HEK293 (cell line): ENCODE measurements at regions not wholly inside any gene's neighbourhood (a gene's known extent, or its start where the extent isn't known, plus 50 kb on each side); places are given as distances from the start of the nearest gene placed in this dataset.

Source experiments
- CTCF ChIA-PET: fragments of 350-600 bp; formaldehyde crosslinking; extraction: SDS; loops from one replicate; lab custom pipeline; 2021; ENCODE audit warnings: antibody characterized with exemption; lab: Yijun Ruan, JAX
- POLR2A ChIA-PET: fragments of 300-600 bp; formaldehyde crosslinking; extraction: SDS; loops from one replicate; lab custom pipeline; 2020; ENCODE audit warnings: antibody characterized with exemption, inconsistent platforms; lab: Yijun Ruan, JAX
- H3K27ac ChIP-seq: fragments of 200-500 bp; sonication (Bioruptor generic); 2 replicates; pipeline ENCODE4 v1.5.1; 2014; ENCODE audit warnings: low read depth, low read length, control low read depth, inconsistent platforms; ENCODE audit errors: extremely low read depth
- H3K36me3 ChIP-seq, 2 experiments: fragments of 200-500 bp in 1 of 2; sonication (Bioruptor generic) in 1 of 2; 1 replicate in 1 of 2; 2 replicates in 1 of 2; pipeline ENCODE4 v1.5.1; 2014 to 2017; ENCODE audit warnings: inconsistent platforms in 2 of 2, low read length in 2 of 2; ENCODE audit not compliant: control insufficient read depth in 2 of 2, insufficient read depth in 1 of 2
- H3K4me1 ChIP-seq: fragments of 200-500 bp; sonication (Bioruptor generic); 2 replicates; pipeline ENCODE4 v1.5.1; 2014; ENCODE audit warnings: mild to moderate bottlenecking, low read length, inconsistent platforms; ENCODE audit not compliant: control insufficient read depth, insufficient read depth
- H3K4me3 ChIP-seq: 2 replicates; pipeline ENCODE4 v1.5.1; 2011; ENCODE audit warnings: low read depth, mild to moderate bottlenecking, control low read depth, low read length, moderate library complexity
- H3K9me3 ChIP-seq: fragments of 200-500 bp; sonication (Bioruptor generic); 2 replicates; pipeline ENCODE4 v1.5.1; 2014; ENCODE audit warnings: low read depth, low read length, inconsistent platforms; ENCODE audit not compliant: control insufficient read depth, insufficient read depth
- IKZF3 ChIP-seq: fragments of 450-650 bp; IDR thresholded peaks from 2 replicates; pipeline ENCODE4 v1.5.0; 2018; ENCODE audit warnings: missing biosample characterization, mild to moderate bottlenecking, missing genetic modification characterization, moderate library complexity
- KLF1 ChIP-seq: fragments of 450-650 bp; formaldehyde crosslinking; IDR thresholded peaks from 2 replicates; pipeline ENCODE4 v1.5.1; 2016; ENCODE audit warnings: missing biosample characterization, missing genetic modification characterization
- MYNN ChIP-seq: fragments of 450-650 bp; formaldehyde crosslinking; IDR thresholded peaks from 2 replicates; pipeline ENCODE4 v1.5.1; 2016; ENCODE audit warnings: missing biosample characterization, missing genetic modification characterization, borderline replicate concordance
- SALL2 ChIP-seq: fragments of 450-650 bp; formaldehyde crosslinking; IDR thresholded peaks from 2 replicates; pipeline ENCODE4 v1.5.0; 2017; ENCODE audit warnings: missing biosample characterization, mild to moderate bottlenecking, missing genetic modification characterization, borderline replicate concordance
- SCRT1 ChIP-seq: fragments of 450-650 bp; formaldehyde crosslinking; IDR thresholded peaks from 2 replicates; pipeline ENCODE4 v1.5.1; 2016; ENCODE audit warnings: missing biosample characterization, missing genetic modification characterization, borderline replicate concordance
- SETDB1 ChIP-seq: IDR thresholded peaks from one replicate; pipeline ENCODE4 v1.6.1; 2017; ENCODE audit warnings: mild to moderate bottlenecking, low read length, moderate library complexity, mixed read lengths; ENCODE audit not compliant: insufficient read length
- TSHZ1 ChIP-seq: fragments of 450-650 bp; formaldehyde crosslinking; IDR thresholded peaks from 2 replicates; pipeline ENCODE4 v1.5.1; 2016; ENCODE audit warnings: missing biosample characterization, missing genetic modification characterization, borderline replicate concordance
- ZFP3 ChIP-seq: fragments of 450-650 bp; formaldehyde crosslinking; IDR thresholded peaks from 2 replicates; pipeline ENCODE4 v1.5.1; 2016; ENCODE audit warnings: low read depth, missing biosample characterization, missing genetic modification characterization
- ZNF114 ChIP-seq: fragments of 450-650 bp; formaldehyde crosslinking; IDR thresholded peaks from 2 replicates; pipeline ENCODE4 v1.5.0; 2017; ENCODE audit warnings: missing biosample characterization, missing genetic modification characterization
- ZNF121 ChIP-seq: fragments of 450-650 bp; formaldehyde crosslinking; IDR thresholded peaks from 2 replicates; pipeline ENCODE4 v1.5.1; 2016; ENCODE audit warnings: missing biosample characterization, missing genetic modification characterization
- ZNF23 ChIP-seq: fragments of 450-650 bp; formaldehyde crosslinking; IDR thresholded peaks from 2 replicates; pipeline ENCODE4 v1.5.1; 2016; ENCODE audit warnings: missing biosample characterization, missing genetic modification characterization, borderline replicate concordance
- ZNF274 ChIP-seq, 2 experiments: fragments of 200-500 bp in 1 of 2; fragments of 450-650 bp in 1 of 2; sonication (Bioruptor generic) in 1 of 2; formaldehyde crosslinking in 1 of 2; IDR thresholded peaks; 2 replicates each; pipeline versions ENCODE4 v1.5.1 to v1.6.1; 2014 to 2016; ENCODE audit warnings: borderline replicate concordance in 1 of 2, inconsistent platforms in 1 of 2, low read length in 1 of 2, missing biosample characterization in 1 of 2, missing genetic modification characterization in 1 of 2
- ZNF292 ChIP-seq: fragments of 450-650 bp; formaldehyde crosslinking; IDR thresholded peaks from 2 replicates; pipeline ENCODE4 v1.5.1; 2016; ENCODE audit warnings: low read depth, missing biosample characterization, missing genetic modification characterization, borderline replicate concordance
- ZNF302 ChIP-seq: fragments of 450-650 bp; formaldehyde crosslinking; IDR thresholded peaks from 2 replicates; pipeline ENCODE4 v1.5.1; 2016; ENCODE audit warnings: missing biosample characterization, missing genetic modification characterization, low read depth
- ZNF391 ChIP-seq: fragments of 450-650 bp; formaldehyde crosslinking; IDR thresholded peaks from 2 replicates; pipeline ENCODE4 v1.5.1; 2016; ENCODE audit warnings: low read depth, missing biosample characterization, missing genetic modification characterization, borderline replicate concordance
- ZNF394 ChIP-seq: fragments of 450-650 bp; formaldehyde crosslinking; IDR thresholded peaks from 2 replicates; pipeline ENCODE4 v1.5.1; 2016; ENCODE audit warnings: missing biosample characterization, missing genetic modification characterization, mild to moderate bottlenecking, moderate library complexity, borderline replicate concordance
- ZNF426 ChIP-seq: fragments of 450-650 bp; formaldehyde crosslinking; IDR thresholded peaks from 2 replicates; pipeline ENCODE4 v1.5.1; 2017; ENCODE audit warnings: missing biosample characterization, missing genetic modification characterization, mild to moderate bottlenecking, inconsistent platforms, moderate library complexity
- ZNF433 ChIP-seq: fragments of 450-650 bp; formaldehyde crosslinking; IDR thresholded peaks from 2 replicates; pipeline ENCODE4 v1.5.1; 2016; ENCODE audit warnings: missing biosample characterization, missing genetic modification characterization, low read depth
- ZNF544 ChIP-seq: fragments of 450-650 bp; formaldehyde crosslinking; IDR thresholded peaks from 2 replicates; pipeline ENCODE4 v1.5.0; 2017; ENCODE audit warnings: missing biosample characterization, missing genetic modification characterization
- ZNF701 ChIP-seq: fragments of 450-650 bp; formaldehyde crosslinking; IDR thresholded peaks from 2 replicates; pipeline ENCODE4 v1.5.1; 2016; ENCODE audit warnings: missing biosample characterization, missing genetic modification characterization
- ZNF747 ChIP-seq: fragments of 450-650 bp; formaldehyde crosslinking; IDR thresholded peaks from 2 replicates; pipeline ENCODE4 v1.5.1; 2016; ENCODE audit warnings: missing biosample characterization, missing genetic modification characterization
- ZNF777 ChIP-seq: fragments of 450-650 bp; formaldehyde crosslinking; IDR thresholded peaks from 2 replicates; pipeline ENCODE4 v1.5.1; 2017; ENCODE audit warnings: missing biosample characterization, missing genetic modification characterization, borderline replicate concordance
- ZNF785 ChIP-seq: fragments of 450-650 bp; formaldehyde crosslinking; IDR thresholded peaks from 2 replicates; pipeline ENCODE4 v1.5.1; 2016; ENCODE audit warnings: missing biosample characterization, missing genetic modification characterization
- TF ChIP-seq, protein P1 (sequence below): fragments of 450-650 bp; formaldehyde crosslinking; IDR thresholded peaks from 2 replicates; pipeline ENCODE4 v1.5.1; 2016; ENCODE audit warnings: missing biosample characterization, missing genetic modification characterization
- TF ChIP-seq, protein P2 (sequence below): fragments of 450-650 bp; formaldehyde crosslinking; IDR thresholded peaks from 2 replicates; pipeline ENCODE4 v1.5.1; 2016; ENCODE audit warnings: missing biosample characterization, missing genetic modification characterization
- TF ChIP-seq, protein P3 (sequence below): fragments of 450-650 bp; formaldehyde crosslinking; IDR thresholded peaks from 2 replicates; pipeline ENCODE4 v1.5.1; 2016; ENCODE audit warnings: missing biosample characterization, missing genetic modification characterization

- H3K9me3 ChIP-seq, result no peaks in the 10 kb centered on the region
- no peak overlapping the region for H3K4me3 ChIP-seq
- TF ChIP-seq ZNF302 (no peak), ZNF292 (tag by site-specific recombination) (no peak), ZNF23 (tag by site-specific recombination) (no peak), ZFP3 (tag by site-specific recombination) (no peak), ZNF274 (IDR thresholded peaks at IDR 0.05; ENCODE audit: low read length) (no peak), ZNF274 (tag by site-specific recombination; IDR thresholded peaks at IDR 0.05; ENCODE audit: borderline replicate concordance) (no peak), ZNF114 (tag by site-specific recombination) (no peak), ZNF433 (tag by site-specific recombination) (no peak), ZNF777 (tag by site-specific recombination) (no peak), ZNF426 (tag by site-specific recombination) (no peak), MYNN (tag by site-specific recombination) (no peak), ZNF701 (tag by site-specific recombination) (no peak), ZNF544 (tag by site-specific recombination) (no peak), ZNF394 (tag by site-specific recombination) (no peak)
- TF ChIP-seq, protein P1, sequence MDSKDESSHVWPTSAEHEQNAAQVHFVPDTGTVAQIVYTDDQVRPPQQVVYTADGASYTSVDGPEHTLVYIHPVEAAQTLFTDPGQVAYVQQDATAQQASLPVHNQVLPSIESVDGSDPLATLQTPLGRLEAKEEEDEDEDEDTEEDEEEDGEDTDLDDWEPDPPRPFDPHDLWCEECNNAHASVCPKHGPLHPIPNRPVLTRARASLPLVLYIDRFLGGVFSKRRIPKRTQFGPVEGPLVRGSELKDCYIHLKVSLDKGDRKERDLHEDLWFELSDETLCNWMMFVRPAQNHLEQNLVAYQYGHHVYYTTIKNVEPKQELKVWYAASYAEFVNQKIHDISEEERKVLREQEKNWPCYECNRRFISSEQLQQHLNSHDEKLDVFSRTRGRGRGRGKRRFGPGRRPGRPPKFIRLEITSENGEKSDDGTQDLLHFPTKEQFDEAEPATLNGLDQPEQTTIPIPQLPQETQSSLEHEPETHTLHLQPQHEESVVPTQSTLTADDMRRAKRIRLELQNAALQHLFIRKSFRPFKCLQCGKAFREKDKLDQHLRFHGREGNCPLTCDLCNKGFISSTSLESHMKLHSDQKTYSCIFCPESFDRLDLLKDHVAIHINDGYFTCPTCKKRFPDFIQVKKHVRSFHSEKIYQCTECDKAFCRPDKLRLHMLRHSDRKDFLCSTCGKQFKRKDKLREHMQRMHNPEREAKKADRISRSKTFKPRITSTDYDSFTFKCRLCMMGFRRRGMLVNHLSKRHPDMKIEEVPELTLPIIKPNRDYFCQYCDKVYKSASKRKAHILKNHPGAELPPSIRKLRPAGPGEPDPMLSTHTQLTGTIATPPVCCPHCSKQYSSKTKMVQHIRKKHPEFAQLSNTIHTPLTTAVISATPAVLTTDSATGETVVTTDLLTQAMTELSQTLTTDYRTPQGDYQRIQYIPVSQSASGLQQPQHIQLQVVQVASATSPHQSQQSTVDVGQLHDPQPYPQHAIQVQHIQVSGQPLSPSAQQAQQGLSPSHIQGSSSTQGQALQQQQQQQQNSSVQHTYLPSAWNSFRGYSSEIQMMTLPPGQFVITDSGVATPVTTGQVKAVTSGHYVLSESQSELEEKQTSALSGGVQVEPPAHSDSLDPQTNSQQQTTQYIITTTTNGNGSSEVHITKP (tag by site-specific recombination), result no peak
- TF ChIP-seq, protein P2, sequence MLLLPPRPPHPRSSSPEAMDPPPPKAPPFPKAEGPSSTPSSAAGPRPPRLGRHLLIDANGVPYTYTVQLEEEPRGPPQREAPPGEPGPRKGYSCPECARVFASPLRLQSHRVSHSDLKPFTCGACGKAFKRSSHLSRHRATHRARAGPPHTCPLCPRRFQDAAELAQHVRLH (tag by site-specific recombination), result no peak
- ChIA-PET POLR2A (no interaction called here), CTCF (no interaction called here)
- H3K27ac ChIP-seq, result no peak overlapping the region
- no peaks in the 10 kb centered on the region for H3K4me1 ChIP-seq
- H3K36me3 ChIP-seq, result no peaks in the 10 kb centered on the region
Measured at GRCh38 chr2:217414429-217414828, 554.6 kb upstream of the TNP1 start.

DNA sequence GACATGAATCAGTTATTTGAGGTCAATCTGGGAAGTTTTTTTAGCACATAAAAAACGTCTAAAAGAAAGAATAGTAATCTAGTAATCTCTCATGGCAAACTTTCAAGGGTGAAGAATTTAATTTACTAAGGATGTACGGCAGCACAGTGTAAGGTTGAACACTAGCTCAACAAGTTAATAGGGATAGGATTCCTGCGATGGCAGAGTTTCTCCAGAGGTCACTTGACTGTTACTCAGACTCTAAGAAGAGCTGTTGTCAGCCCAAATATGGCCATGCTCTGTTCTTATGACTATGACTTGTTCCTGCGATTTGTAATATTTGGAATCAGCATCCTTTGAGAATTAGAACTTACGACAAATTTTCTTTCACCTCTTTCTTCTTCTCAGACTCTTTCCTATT is 553.3 kb upstream of the TNP1 start:
- no peaks in the 10 kb centered on the region for H3K9me3 ChIP-seq
- no peaks in the 10 kb centered on the region for H3K36me3 ChIP-seq
- H3K4me1 ChIP-seq, result no peaks in the 10 kb centered on the region
- TF ChIP-seq KLF1 (tag by site-specific recombination) (no peak), SETDB1 (no peak), ZNF785 (tag by site-specific recombination) (no peak), ZNF747 (tag by site-specific recombination) (no peak), TSHZ1 (tag by site-specific recombination) (no peak), IKZF3 (tag by site-specific recombination) (no peak), ZNF121 (tag by site-specific recombination) (no peak), ZNF391 (tag by site-specific recombination) (no peak), ZNF23 (tag by site-specific recombination) (no peak), SCRT1 (tag by site-specific recombination) (no peak), SALL2 (tag by site-specific recombination) (no peak)
- TF ChIP-seq, protein P3, sequence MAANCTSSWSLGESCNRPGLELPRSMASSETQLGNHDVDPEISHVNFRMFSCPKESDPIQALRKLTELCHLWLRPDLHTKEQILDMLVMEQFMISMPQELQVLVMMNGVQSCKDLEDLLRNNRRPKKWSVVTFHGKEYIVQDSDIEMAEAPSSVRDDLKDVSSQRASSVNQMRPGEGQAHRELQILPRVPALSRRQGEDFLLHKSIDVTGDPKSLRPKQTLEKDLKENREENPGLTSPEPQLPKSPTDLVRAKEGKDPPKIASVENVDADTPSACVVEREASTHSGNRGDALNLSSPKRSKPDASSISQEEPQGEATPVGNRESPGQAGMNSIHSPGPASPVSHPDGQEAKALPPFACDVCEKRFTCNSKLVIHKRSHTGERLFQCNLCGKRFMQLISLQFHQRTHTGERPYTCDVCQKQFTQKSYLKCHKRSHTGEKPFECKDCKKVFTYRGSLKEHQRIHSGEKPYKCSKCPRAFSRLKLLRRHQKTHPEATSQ, result no peak
- H3K4me3 ChIP-seq, result no peak overlapping the region
- no peak overlapping the region for H3K27ac ChIP-seq
- ChIA-PET CTCF (no interaction called here), POLR2A (no interaction called here)
